ENCODE measurements at regions not wholly inside any gene's neighbourhood (a gene's known extent, or its start where the extent isn't known, plus 50 kb on each side); places are given as distances from the start of the nearest gene placed in this dataset.

GRCh38 chr1:56071351-56071750 lies 508.0 kb downstream of the PLPP3 start (continued):
- TF ChIP-seq, protein P1, sequence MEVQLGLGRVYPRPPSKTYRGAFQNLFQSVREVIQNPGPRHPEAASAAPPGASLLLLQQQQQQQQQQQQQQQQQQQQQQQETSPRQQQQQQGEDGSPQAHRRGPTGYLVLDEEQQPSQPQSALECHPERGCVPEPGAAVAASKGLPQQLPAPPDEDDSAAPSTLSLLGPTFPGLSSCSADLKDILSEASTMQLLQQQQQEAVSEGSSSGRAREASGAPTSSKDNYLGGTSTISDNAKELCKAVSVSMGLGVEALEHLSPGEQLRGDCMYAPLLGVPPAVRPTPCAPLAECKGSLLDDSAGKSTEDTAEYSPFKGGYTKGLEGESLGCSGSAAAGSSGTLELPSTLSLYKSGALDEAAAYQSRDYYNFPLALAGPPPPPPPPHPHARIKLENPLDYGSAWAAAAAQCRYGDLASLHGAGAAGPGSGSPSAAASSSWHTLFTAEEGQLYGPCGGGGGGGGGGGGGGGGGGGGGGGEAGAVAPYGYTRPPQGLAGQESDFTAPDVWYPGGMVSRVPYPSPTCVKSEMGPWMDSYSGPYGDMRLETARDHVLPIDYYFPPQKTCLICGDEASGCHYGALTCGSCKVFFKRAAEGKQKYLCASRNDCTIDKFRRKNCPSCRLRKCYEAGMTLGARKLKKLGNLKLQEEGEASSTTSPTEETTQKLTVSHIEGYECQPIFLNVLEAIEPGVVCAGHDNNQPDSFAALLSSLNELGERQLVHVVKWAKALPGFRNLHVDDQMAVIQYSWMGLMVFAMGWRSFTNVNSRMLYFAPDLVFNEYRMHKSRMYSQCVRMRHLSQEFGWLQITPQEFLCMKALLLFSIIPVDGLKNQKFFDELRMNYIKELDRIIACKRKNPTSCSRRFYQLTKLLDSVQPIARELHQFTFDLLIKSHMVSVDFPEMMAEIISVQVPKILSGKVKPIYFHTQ (CRISPR knock-in tag; IDR thresholded peaks at IDR 0.05): no peak

GRCh38 chr1:56070601-56071000 lies 508.8 kb downstream of the PLPP3 start:
- DNase-seq (ENCODE audit: low spot score) (no peak), ATAC-seq (no peak)
- TF ChIP-seq ZNF138 (CRISPR knock-in tag; conservative IDR thresholded peaks at IDR 0.05) (no peak), ZNF416 (CRISPR knock-in tag; IDR thresholded peaks at IDR 0.05) (no peak), ELF4 (CRISPR knock-in tag; IDR thresholded peaks at IDR 0.05; ENCODE audit: low read depth) (no peak), ZNF219 (CRISPR knock-in tag; IDR thresholded peaks at IDR 0.05; ENCODE audit: borderline replicate concordance) (no peak), ERG (CRISPR knock-in tag; IDR thresholded peaks at IDR 0.05) (no peak), NR1H2 (CRISPR knock-in tag; IDR thresholded peaks at IDR 0.05) (no peak), MXD4 (CRISPR knock-in tag; IDR thresholded peaks at IDR 0.05; ENCODE audit: borderline replicate concordance) (no peak), ZBTB21 (CRISPR knock-in tag; IDR thresholded peaks at IDR 0.05; ENCODE audit: borderline replicate concordance) (no peak)
- TF ChIP-seq, protein P2, sequence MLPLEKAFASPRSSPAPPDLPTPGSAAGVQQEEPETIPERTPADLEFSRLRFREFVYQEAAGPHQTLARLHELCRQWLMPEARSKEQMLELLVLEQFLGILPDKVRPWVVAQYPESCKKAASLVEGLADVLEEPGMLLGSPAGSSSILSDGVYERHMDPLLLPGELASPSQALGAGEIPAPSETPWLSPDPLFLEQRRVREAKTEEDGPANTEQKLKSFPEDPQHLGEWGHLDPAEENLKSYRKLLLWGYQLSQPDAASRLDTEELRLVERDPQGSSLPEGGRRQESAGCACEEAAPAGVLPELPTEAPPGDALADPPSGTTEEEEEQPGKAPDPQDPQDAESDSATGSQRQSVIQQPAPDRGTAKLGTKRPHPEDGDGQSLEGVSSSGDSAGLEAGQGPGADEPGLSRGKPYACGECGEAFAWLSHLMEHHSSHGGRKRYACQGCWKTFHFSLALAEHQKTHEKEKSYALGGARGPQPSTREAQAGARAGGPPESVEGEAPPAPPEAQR (CRISPR knock-in tag; IDR thresholded peaks at IDR 0.05): no peak
- TF ChIP-seq, protein P3, sequence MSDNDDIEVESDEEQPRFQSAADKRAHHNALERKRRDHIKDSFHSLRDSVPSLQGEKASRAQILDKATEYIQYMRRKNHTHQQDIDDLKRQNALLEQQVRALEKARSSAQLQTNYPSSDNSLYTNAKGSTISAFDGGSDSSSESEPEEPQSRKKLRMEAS (CRISPR knock-in tag; IDR thresholded peaks at IDR 0.05): no peak
- TF ChIP-seq, protein P4, sequence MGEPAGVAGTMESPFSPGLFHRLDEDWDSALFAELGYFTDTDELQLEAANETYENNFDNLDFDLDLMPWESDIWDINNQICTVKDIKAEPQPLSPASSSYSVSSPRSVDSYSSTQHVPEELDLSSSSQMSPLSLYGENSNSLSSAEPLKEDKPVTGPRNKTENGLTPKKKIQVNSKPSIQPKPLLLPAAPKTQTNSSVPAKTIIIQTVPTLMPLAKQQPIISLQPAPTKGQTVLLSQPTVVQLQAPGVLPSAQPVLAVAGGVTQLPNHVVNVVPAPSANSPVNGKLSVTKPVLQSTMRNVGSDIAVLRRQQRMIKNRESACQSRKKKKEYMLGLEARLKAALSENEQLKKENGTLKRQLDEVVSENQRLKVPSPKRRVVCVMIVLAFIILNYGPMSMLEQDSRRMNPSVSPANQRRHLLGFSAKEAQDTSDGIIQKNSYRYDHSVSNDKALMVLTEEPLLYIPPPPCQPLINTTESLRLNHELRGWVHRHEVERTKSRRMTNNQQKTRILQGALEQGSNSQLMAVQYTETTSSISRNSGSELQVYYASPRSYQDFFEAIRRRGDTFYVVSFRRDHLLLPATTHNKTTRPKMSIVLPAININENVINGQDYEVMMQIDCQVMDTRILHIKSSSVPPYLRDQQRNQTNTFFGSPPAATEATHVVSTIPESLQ (CRISPR knock-in tag; IDR thresholded peaks at IDR 0.05): no peak
- TF ChIP-seq, protein P5, sequence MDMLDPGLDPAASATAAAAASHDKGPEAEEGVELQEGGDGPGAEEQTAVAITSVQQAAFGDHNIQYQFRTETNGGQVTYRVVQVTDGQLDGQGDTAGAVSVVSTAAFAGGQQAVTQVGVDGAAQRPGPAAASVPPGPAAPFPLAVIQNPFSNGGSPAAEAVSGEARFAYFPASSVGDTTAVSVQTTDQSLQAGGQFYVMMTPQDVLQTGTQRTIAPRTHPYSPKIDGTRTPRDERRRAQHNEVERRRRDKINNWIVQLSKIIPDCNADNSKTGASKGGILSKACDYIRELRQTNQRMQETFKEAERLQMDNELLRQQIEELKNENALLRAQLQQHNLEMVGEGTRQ (CRISPR knock-in tag; IDR thresholded peaks at IDR 0.05): no peak
- Mint-ChIP-seq H3K27me3 (ENCODE audit: low read depth) (no peaks in the 10 kb centered on the region), H3K36me3 (no peaks in the 10 kb centered on the region), H3K4me1 (no peaks in the 10 kb centered on the region), H3K9me3 (no peaks in the 10 kb centered on the region; the same call in 1 of the 2 replicates), H3K4me3 (no peak overlapping the region), H3K27ac (no peak overlapping the region)
- CTCF ChIA-PET: no interaction called here
- POLR2A ChIA-PET: no interaction called here

DNA sequence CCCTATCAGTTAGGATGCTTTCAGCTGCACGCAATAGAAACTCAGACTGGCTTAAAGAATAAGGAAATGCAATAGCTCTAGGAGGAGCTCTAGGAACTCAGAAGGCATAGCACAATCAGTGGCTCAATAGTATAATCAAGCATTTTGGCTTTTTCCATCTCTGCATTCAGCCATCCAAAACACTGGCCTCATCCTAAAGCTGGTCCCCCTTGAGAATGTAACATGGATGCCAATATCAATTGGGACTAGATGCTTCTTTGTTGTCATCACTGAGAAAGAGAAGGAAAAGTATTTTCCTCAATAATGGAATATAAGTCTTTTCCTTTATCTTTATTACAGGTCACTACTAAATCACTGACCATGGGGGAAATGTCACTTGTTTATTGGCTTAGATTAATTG lies 509.5 kb downstream of the PLPP3 start:
- H3K4me1 Mint-ChIP-seq: no peaks in the 10 kb centered on the region
- H3K27me3 Mint-ChIP-seq (ENCODE audit: low read depth): no peaks in the 10 kb centered on the region
- ATAC-seq (no peak), DNase-seq (ENCODE audit: low spot score) (no peak)
- no peak overlapping the region for H3K27ac Mint-ChIP-seq
- H3K36me3 Mint-ChIP-seq: no peaks in the 10 kb centered on the region
- ChIA-PET POLR2A (interaction anchor here (0.6 kb wide), 1 partner anchor 350 kb away, joined by 3 read pairs; no protein-coding TSS in a partner anchor), CTCF (no interaction called here)
- H3K4me3 Mint-ChIP-seq: no peak overlapping the region
- H3K9me3 Mint-ChIP-seq: no peaks in the 10 kb centered on the region; the same call in 1 of the 2 replicates
- TF ChIP-seq KAT7 (CRISPR knock-in tag; IDR thresholded peaks at IDR 0.05; ENCODE audit: borderline replicate concordance) (no peak), CREM (CRISPR knock-in tag; IDR thresholded peaks at IDR 0.05) (no peak), PREB (CRISPR knock-in tag; IDR thresholded peaks at IDR 0.05; ENCODE audit: borderline replicate concordance) (no peak), ERG (CRISPR knock-in tag; IDR thresholded peaks at IDR 0.05) (no peak), ZNF281 (CRISPR knock-in tag; IDR thresholded peaks at IDR 0.05) (no peak)
- TF ChIP-seq, protein P6, sequence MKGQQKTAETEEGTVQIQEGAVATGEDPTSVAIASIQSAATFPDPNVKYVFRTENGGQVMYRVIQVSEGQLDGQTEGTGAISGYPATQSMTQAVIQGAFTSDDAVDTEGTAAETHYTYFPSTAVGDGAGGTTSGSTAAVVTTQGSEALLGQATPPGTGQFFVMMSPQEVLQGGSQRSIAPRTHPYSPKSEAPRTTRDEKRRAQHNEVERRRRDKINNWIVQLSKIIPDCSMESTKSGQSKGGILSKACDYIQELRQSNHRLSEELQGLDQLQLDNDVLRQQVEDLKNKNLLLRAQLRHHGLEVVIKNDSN (CRISPR knock-in tag; IDR thresholded peaks at IDR 0.05): no peak
